AG04450 (cell line): ENCODE measurements at regions not wholly inside any gene's neighbourhood (a gene's known extent, or its start where the extent isn't known, plus 50 kb on each side); places are given as distances from the start of the nearest gene placed in this dataset.

ENCODE experiments used
- CTCF ChIA-PET: fragments of 300-600, 350-600 bp; formaldehyde crosslinking; extraction: SDS; loops from one replicate; lab custom pipeline; 2022; ENCODE audit warnings: antibody characterized with exemption, inconsistent platforms; lab: Charles Lee
- POLR2A ChIA-PET: fragments of 350-600 bp; formaldehyde crosslinking; extraction: SDS; loops from one replicate; lab custom pipeline; 2021; ENCODE audit warnings: antibody characterized with exemption, inconsistent platforms; lab: Yijun Ruan, JAX
- DNase-seq: peaks from one replicate; pipeline ENCODE4 v3.0.0-alpha.2; 2011; ENCODE audit warnings: low read depth, low spot score
- H3K27ac ChIP-seq: one replicate; pipeline ENCODE4 v1.5.1; 2012; ENCODE audit warnings: low read depth, low read length, control low read depth
- H3K27me3 ChIP-seq: one replicate; pipeline ENCODE4 v1.6.0; 2012; ENCODE audit warnings: low read length; ENCODE audit not compliant: control insufficient read depth, insufficient read depth
- H3K4me3 ChIP-seq: 2 replicates; pipeline ENCODE4 v1.5.1; 2011; ENCODE audit warnings: mild to moderate bottlenecking, low read depth, low read length, control low read depth
- H3K9me3 ChIP-seq: 2 replicates; pipeline ENCODE4 v1.5.1; 2012; ENCODE audit warnings: low read length; ENCODE audit not compliant: control insufficient read depth, insufficient read depth
- CTCF ChIP-seq: IDR thresholded peaks from 2 replicates; pipeline ENCODE4 v1.5.1; 2011; ENCODE audit warnings: low read depth, low read length, control low read depth, inconsistent platforms

GRCh38 chr12:41893491-41893890 lies 251.2 kb downstream of the GXYLT1 start:
- no peak for DNase-seq
- Histone ChIP-seq H3K4me3 (no peak overlapping the region), H3K9me3 (no peaks in the 10 kb centered on the region), H3K27ac (no peak overlapping the region), H3K27me3 (no peaks in the 10 kb centered on the region)
- ChIA-PET CTCF (no interaction called here), POLR2A (no interaction called here)
- no peak for TF ChIP-seq CTCF

- CTCF ChIA-PET: interaction anchor here (1.1 kb wide), 1 partner anchor 132 kb away, joined by 3 read pairs; no protein-coding TSS in a partner anchor
- no peak for TF ChIP-seq CTCF
Observed at GRCh38 chr12:41892302-41892701, 252.4 kb downstream of the GXYLT1 start.

GRCh38 chr12:41891226-41891625 lies 253.4 kb downstream of the GXYLT1 start:
- no peak for TF ChIP-seq CTCF
- DNase-seq: no peak
- no peak overlapping the region for H3K4me3 ChIP-seq
- CTCF ChIA-PET: no interaction called here
- no peak overlapping the region for H3K27ac ChIP-seq
- H3K27me3 ChIP-seq: no peaks in the 10 kb centered on the region
- POLR2A ChIA-PET: no interaction called here
- no peaks in the 10 kb centered on the region for H3K9me3 ChIP-seq

More at GRCh38 chr12:41892302-41892701, 252.4 kb downstream of the GXYLT1 start:
- no peak overlapping the region for H3K27ac ChIP-seq
- H3K4me3 ChIP-seq: no peak overlapping the region
- POLR2A ChIA-PET: no interaction called here
- H3K9me3 ChIP-seq: no peaks in the 10 kb centered on the region
- H3K27me3 ChIP-seq: no peaks in the 10 kb centered on the region
- DNase-seq: no peak

GRCh38 chr12:41888285-41888684 lies 256.4 kb downstream of the GXYLT1 start:
- DNase-seq: no peak
- ChIA-PET POLR2A (no interaction called here), CTCF (no interaction called here)

More at GRCh38 chr12:41888285-41888684, 256.4 kb downstream of the GXYLT1 start:
- Histone ChIP-seq H3K27ac (no peak overlapping the region), H3K4me3 (no peak overlapping the region), H3K9me3 (no peaks in the 10 kb centered on the region), H3K27me3 (no peaks in the 10 kb centered on the region)
- TF ChIP-seq CTCF: no peak
